Left ventricle myocardium inferior (tissue), 1 donor: ENCODE measurements at regions not wholly inside any gene's neighbourhood (a gene's known extent, or its start where the extent isn't known, plus 50 kb on each side); places are given as distances from the start of the nearest gene placed in this dataset.

Experiments
- DNase-seq: peaks from one replicate; pipeline ENCODE4 v3.0.0-alpha.2; 2020
- H3K27ac ChIP-seq: fragments of 200-600 bp; replicated peaks from 2 replicates; pipeline ENCODE4 v1.8.0; 2021
- H3K27me3 ChIP-seq: fragments of 200-600 bp; 2 replicates; pipeline ENCODE4 v1.8.0; 2021; ENCODE audit warnings: low read depth
- H3K36me3 ChIP-seq: fragments of 200-600 bp; 2 replicates; pipeline ENCODE4 v1.8.0; 2021
- H3K4me1 ChIP-seq: fragments of 200-600 bp; 2 replicates; pipeline ENCODE4 v1.8.0; 2021
- H3K4me3 ChIP-seq: fragments of 200-600 bp; 2 replicates; pipeline ENCODE4 v1.8.0; 2021; ENCODE audit warnings: mild to moderate bottlenecking, moderate library complexity
- H3K9me3 ChIP-seq: fragments of 200-600 bp; replicated peaks from 2 replicates; pipeline ENCODE4 v1.8.0; 2021
- CTCF ChIP-seq: fragments of 200-600 bp; IDR thresholded peaks from 2 replicates; pipeline ENCODE4 v1.8.0; 2021; ENCODE audit warnings: antibody characterized with exemption, mild to moderate bottlenecking, borderline replicate concordance
- intact Hi-C: fragments of 100-400 bp; cut with micrococcal nuclease; formaldehyde crosslinking; loops from one replicate; pipeline ENCODE4 v1.11.0; 2022
- donor health status: DM: no; HTN: yes; CAD: no; lungs with severe emphysema.

GRCh38 chr5:43774881-43775399 is 172.0 kb downstream of the NNT start:
- Histone ChIP-seq H3K27me3 (no peaks in the 10 kb centered on the region), H3K9me3 (no peaks in the 10 kb centered on the region), H3K4me1 (peaks cover 6% of the 10 kb centered on the region), H3K36me3 (no peaks in the 10 kb centered on the region), H3K27ac (no peak overlapping the region), H3K4me3 (no peak overlapping the region)
- intact Hi-C loops = no loop called here
- TF ChIP-seq CTCF = no peak
- no peak for DNase-seq

GRCh38 chr5:43773478-43773844 is 170.5 kb downstream of the NNT start:
- DNase-seq = no peak
- Histone ChIP-seq H3K4me1 (peaks cover 6% of the 10 kb centered on the region), H3K27me3 (no peaks in the 10 kb centered on the region), H3K36me3 (no peaks in the 10 kb centered on the region), H3K27ac (no peak overlapping the region), H3K4me3 (no peak overlapping the region), H3K9me3 (no peaks in the 10 kb centered on the region)
- intact Hi-C loops = no loop called here
- no peak for TF ChIP-seq CTCF

GRCh38 chr5:43772764-43773477 is 169.9 kb downstream of the NNT start:
- Histone ChIP-seq H3K27ac (no peak overlapping the region), H3K4me1 (peaks cover 6% of the 10 kb centered on the region), H3K36me3 (no peaks in the 10 kb centered on the region), H3K27me3 (no peaks in the 10 kb centered on the region), H3K4me3 (no peak overlapping the region), H3K9me3 (no peaks in the 10 kb centered on the region)
- no peak for TF ChIP-seq CTCF
- no peak for DNase-seq
- intact Hi-C loops = no loop called here

- intact Hi-C loops = no loop called here
- Histone ChIP-seq H3K4me3 (no peak overlapping the region), H3K27ac (no peak overlapping the region), H3K4me1 (peaks cover 6% of the 10 kb centered on the region), H3K36me3 (no peaks in the 10 kb centered on the region), H3K27me3 (no peaks in the 10 kb centered on the region), H3K9me3 (no peaks in the 10 kb centered on the region)
- no peak for DNase-seq
- TF ChIP-seq CTCF = no peak
These were observed 169.4 kb downstream of the NNT start for GRCh38 chr5:43772458-43772763.

GRCh38 chr5:43771611-43772031 is 168.6 kb downstream of the NNT start:
- Histone ChIP-seq H3K4me3 (no peak overlapping the region), H3K9me3 (no peaks in the 10 kb centered on the region), H3K36me3 (no peaks in the 10 kb centered on the region), H3K4me1 (peaks cover 6% of the 10 kb centered on the region), H3K27ac (no peak overlapping the region), H3K27me3 (no peaks in the 10 kb centered on the region)
- no peak for TF ChIP-seq CTCF
- DNase-seq = no peak
- intact Hi-C loops = no loop called here
